ENCODE measurements at regions not wholly inside any gene's neighbourhood (a gene's known extent, or its start where the extent isn't known, plus 50 kb on each side); places are given as distances from the start of the nearest gene placed in this dataset.

- no peak for DNase-seq
Measured at GRCh38 chr1:29903548-29904166, 667.3 kb downstream of the PTPRU start.

- DNase-seq: no peak
Measured at GRCh38 chr1:29901624-29902325, 665.5 kb downstream of the PTPRU start.

- no peak for DNase-seq
Measured at GRCh38 chr1:29900712-29901111, 664.4 kb downstream of the PTPRU start.

- DNase-seq: no peak
Measured at GRCh38 chr1:29900104-29900679, 663.9 kb downstream of the PTPRU start.

- DNase-seq: no peak
Measured at GRCh38 chr1:29896791-29897714, 660.7 kb downstream of the PTPRU start.

GRCh38 chr1:29896300-29896699 lies 660.0 kb downstream of the PTPRU start:
- no peak for DNase-seq

- no peak for DNase-seq
Measured at GRCh38 chr1:29895201-29895600, 658.9 kb downstream of the PTPRU start.

GRCh38 chr1:29894311-29894710 lies 658.0 kb downstream of the PTPRU start:
- DNase-seq: no peak

- DNase-seq: no peak
Measured at GRCh38 chr1:29893806-29894205, 657.5 kb downstream of the PTPRU start.

- DNase-seq: no peak
Measured at GRCh38 chr1:29893046-29893723, 656.9 kb downstream of the PTPRU start.

GRCh38 chr1:29892247-29892646 lies 655.9 kb downstream of the PTPRU start:
- no peak for DNase-seq

GRCh38 chr1:29890201-29890959 lies 654.1 kb downstream of the PTPRU start:
- no peak for DNase-seq

- DNase-seq: no peak
Measured at GRCh38 chr1:29889776-29890175, 653.5 kb downstream of the PTPRU start.

- DNase-seq: no peak
Measured at GRCh38 chr1:29884740-29885139, 648.4 kb downstream of the PTPRU start.

- no peak for DNase-seq
Measured at GRCh38 chr1:29883986-29884385, 647.7 kb downstream of the PTPRU start.

GRCh38 chr1:29883411-29883832 lies 647.1 kb downstream of the PTPRU start:
- no peak for DNase-seq

GRCh38 chr1:29880556-29880955 lies 644.2 kb downstream of the PTPRU start:
- no peak for DNase-seq

GRCh38 chr1:29879217-29879616 lies 642.9 kb downstream of the PTPRU start:
- DNase-seq: no peak

GRCh38 chr1:29878501-29878900 lies 642.2 kb downstream of the PTPRU start:
- DNase-seq: no peak

- no peak for DNase-seq
Measured at GRCh38 chr1:29876902-29877301, 640.6 kb downstream of the PTPRU start.

GRCh38 chr1:29876441-29876840 lies 640.1 kb downstream of the PTPRU start:
- DNase-seq: no peak

GRCh38 chr1:29875557-29876028 lies 639.3 kb downstream of the PTPRU start:
- no peak for DNase-seq
